HUES6 (cell line): ENCODE measurements at regions not wholly inside any gene's neighbourhood (a gene's known extent, or its start where the extent isn't known, plus 50 kb on each side); places are given as distances from the start of the nearest gene placed in this dataset.

Source experiments
- H3K27ac ChIP-seq: 2 replicates; pipeline ENCODE4 v1.7.0; 2013; ENCODE audit warnings: low read depth, mild to moderate bottlenecking, low read length, inconsistent platforms
- H3K27me3 ChIP-seq: 2 replicates; pipeline ENCODE4 v1.6.1; 2013; ENCODE audit warnings: low read length; ENCODE audit not compliant: control insufficient read depth, insufficient read depth
- H3K36me3 ChIP-seq: 2 replicates; pipeline ENCODE4 v1.6.1; 2013; ENCODE audit warnings: low read length; ENCODE audit not compliant: control insufficient read depth, insufficient read depth
- H3K4me1 ChIP-seq: 2 replicates; pipeline ENCODE4 v1.6.1; 2013; ENCODE audit warnings: low read length; ENCODE audit not compliant: control insufficient read depth, insufficient read depth
- H3K4me3 ChIP-seq: 2 replicates; pipeline ENCODE4 v1.5.1; 2013; ENCODE audit warnings: low read depth, low read length
- H3K9ac ChIP-seq: one replicate; pipeline ENCODE4 v1.6.1; 2013; ENCODE audit warnings: mild to moderate bottlenecking, low read length
- H3K9me3 ChIP-seq: 2 replicates; pipeline ENCODE4 v1.6.1; 2013; ENCODE audit warnings: low read depth, low read length; ENCODE audit not compliant: control insufficient read depth, insufficient read depth

DNA sequence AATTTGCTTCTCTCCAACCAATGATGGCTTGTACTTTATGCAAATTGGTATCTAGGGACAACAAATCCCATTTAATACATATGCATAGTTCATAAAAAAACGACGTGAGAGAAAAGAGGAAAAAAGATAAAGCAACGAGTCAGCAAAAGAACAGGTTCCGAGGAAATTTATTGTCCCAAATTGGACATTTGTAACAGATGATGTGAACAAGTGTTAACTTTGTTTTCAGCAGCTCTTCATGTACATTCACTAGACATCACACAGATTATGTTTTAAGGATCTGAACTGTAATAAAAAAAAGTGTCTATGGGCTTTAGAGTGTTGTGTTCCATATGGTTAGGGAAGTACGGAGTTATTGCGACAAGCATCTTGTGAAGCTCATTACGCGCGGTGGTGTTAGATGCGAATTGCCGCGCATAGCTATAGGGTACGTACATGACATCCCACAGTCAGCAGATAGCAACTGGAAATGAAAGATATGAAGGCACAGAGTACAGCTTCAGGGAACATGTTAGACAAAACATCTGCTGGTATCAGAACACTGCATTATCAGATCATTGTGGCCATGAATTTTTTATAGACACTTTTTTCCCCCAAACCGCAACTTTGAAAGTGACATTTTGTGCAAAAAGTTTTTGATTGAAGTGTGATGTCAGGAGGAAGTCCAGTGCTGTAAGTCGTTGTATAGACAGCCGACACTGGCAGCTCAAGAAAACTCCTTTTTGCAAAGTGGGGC is 1073.1 kb upstream of the FANCL start:
- Histone ChIP-seq H3K4me1 (no peaks in the 10 kb centered on the region), H3K9ac (no peak overlapping the region), H3K27me3 (no peaks in the 10 kb centered on the region), H3K4me3 (no peak overlapping the region), H3K36me3 (no peaks in the 10 kb centered on the region), H3K9me3 (no peaks in the 10 kb centered on the region), H3K27ac (no peak overlapping the region)

DNA sequence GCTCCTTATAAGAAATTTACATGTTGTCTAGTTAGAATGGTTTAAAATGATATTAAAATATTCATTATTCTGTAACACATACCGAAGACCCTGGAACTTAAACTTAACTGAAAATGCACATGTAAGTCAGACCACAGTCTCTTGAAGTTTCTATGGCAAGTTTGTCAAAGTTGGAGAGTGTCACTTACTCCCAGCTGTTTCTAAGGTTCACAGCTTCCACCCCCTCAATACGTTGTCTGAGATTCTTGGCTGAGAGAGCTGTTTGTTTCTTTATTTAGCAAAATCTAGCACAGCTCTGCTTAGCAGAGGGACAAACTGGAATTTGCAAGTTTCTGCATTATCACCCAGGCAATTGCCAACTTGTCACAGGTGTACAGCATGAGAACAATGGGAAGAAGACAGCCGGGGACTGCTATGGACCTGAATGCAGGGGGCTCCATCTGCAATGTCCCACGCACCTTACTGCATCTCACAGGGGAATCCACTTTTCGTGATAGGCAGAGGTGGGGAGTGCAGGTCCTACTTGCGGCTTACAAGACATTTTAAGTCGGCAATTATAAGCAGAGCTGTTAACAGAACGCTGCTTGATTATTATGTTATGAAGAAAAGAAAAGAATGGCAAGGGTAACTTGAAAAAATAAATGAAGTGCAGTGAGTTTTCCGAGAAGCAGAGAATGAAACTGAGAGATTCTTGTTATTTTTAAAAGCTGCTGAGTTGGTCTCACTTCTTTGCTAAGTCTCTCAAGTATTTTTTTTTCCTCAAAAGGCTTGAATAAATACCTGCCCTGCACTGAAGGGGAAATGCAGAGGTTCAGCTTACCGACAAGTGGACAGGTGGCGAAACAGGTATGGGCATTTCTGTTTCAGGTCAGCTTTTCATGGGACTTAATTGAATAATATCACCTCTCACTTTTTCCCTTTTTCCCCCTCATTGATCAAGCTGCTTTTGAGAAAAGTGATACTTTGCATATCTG is 1072.1 kb upstream of the FANCL start:
- no peaks in the 10 kb centered on the region for H3K4me1 ChIP-seq
- H3K27ac ChIP-seq = no peak overlapping the region
- H3K36me3 ChIP-seq = no peaks in the 10 kb centered on the region
- H3K4me3 ChIP-seq = no peak overlapping the region
- H3K27me3 ChIP-seq = no peaks in the 10 kb centered on the region
- no peak overlapping the region for H3K9ac ChIP-seq
- no peaks in the 10 kb centered on the region for H3K9me3 ChIP-seq

DNA sequence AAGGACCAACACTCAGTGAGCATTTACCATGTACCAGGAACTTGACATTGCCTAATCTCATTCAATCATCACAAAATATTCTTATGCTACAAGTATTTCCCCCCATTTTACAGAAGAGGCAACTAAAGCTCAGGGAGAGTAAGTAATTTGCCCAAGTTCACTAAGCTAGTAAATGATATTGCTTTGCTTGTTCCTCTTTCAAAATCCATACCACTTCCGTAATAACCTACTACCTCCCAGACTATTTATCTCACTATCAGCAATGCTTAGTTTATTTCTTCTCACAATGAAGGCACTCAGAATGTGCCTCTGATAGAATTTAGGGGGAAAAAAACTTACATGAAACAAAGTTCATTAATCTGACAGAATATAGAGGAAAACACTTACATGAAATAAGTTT is 1070.9 kb upstream of the FANCL start:
- Histone ChIP-seq H3K27me3 (no peaks in the 10 kb centered on the region), H3K36me3 (no peaks in the 10 kb centered on the region)

DNA sequence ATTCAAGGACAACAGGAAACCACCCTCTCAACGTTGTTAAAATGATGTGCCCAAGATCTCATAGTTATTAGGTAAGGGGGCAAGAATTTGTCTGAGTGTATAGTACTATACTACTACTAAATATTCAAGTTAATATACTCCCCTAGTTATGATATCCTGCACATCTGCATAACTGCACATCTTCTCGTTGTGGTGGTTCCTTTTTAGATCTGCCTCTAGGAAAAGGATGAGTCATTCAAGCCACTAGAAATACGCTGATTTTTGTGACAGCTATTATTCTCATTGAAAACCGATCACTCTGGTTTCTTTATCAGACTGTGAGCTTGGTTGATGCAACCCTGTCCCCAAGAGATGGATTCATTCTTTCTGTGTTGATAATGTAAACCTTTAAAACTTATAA is 1067.0 kb upstream of the FANCL start:
- no peaks in the 10 kb centered on the region for H3K27me3 ChIP-seq

More for the DNA sequence above, 1070.9 kb upstream of the FANCL start:
- H3K4me1 ChIP-seq = no peaks in the 10 kb centered on the region
- no peaks in the 10 kb centered on the region for H3K9me3 ChIP-seq
- H3K27ac ChIP-seq = no peak overlapping the region
- H3K4me3 ChIP-seq = no peak overlapping the region
- no peak overlapping the region for H3K9ac ChIP-seq

DNA sequence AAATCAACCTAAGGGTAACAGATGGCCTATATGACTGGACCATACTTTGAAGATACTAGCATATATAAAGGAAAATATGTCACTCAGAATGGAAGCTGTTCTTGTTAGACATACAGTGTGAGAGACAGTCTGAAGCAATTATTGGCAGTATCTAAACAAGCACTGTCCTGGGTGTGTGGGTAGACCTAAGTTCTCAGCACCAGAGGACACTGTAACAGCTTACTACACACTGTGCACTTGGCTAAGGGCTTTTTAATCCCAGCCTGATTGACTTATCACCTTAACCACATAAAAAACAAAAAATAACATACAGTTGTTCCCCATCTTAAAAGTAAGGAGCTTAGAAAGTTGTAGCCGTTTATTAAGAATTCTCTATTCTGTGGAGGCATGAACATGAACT is 1066.1 kb upstream of the FANCL start:
- H3K4me3 ChIP-seq = no peak overlapping the region

More for the DNA sequence above, 1067.0 kb upstream of the FANCL start:
- Histone ChIP-seq H3K4me1 (no peaks in the 10 kb centered on the region), H3K4me3 (no peak overlapping the region), H3K9ac (no peak overlapping the region), H3K27ac (no peak overlapping the region), H3K9me3 (no peaks in the 10 kb centered on the region), H3K36me3 (no peaks in the 10 kb centered on the region)

DNA sequence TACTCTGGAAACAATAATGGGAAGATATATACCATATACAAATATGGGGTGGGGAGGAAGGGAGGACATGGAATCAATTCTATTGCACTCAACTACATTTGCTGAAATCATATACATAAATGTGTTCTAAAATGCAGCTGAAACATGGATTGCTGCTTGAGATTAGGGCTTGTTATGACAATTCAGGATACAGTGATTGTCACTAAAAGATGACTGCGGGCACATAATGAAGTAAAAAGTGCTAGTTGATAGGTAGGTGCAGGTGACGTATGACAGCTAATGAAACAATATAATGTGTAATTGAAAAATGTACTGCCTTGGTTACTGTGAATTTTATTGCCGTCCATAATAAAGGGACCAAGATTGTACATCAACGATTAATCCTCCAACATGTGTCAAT is 1062.1 kb upstream of the FANCL start:
- Histone ChIP-seq H3K36me3 (no peaks in the 10 kb centered on the region), H3K9me3 (no peaks in the 10 kb centered on the region), H3K9ac (no peak overlapping the region), H3K4me1 (peaks cover 12% of the 10 kb centered on the region), H3K27me3 (no peaks in the 10 kb centered on the region), H3K4me3 (no peak overlapping the region), H3K27ac (no peak overlapping the region)

More for the DNA sequence above, 1066.1 kb upstream of the FANCL start:
- Histone ChIP-seq H3K36me3 (no peaks in the 10 kb centered on the region), H3K27ac (no peak overlapping the region), H3K9me3 (no peaks in the 10 kb centered on the region), H3K27me3 (no peaks in the 10 kb centered on the region), H3K4me1 (no peaks in the 10 kb centered on the region), H3K9ac (no peak overlapping the region)

DNA sequence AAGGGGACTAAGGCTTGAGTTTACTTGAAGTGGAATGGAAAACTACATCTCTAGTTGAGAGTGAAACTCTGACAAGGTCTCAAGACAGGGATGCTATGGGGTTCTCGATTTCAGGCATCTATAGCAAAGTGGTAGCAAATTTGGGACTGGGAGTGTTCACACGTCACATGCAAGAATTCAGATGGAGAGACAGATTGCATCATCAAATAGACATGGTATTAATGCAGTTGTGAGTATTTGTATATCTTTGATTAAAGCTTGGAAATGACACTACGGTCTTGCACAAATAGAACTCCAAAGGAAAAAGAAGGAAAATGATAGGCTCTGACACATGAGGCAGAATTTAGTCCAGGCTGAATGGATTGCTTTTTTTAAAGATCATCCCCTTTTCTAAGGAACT is 1061.6 kb upstream of the FANCL start:
- Histone ChIP-seq H3K27me3 (no peaks in the 10 kb centered on the region), H3K4me1 (peaks cover 12% of the 10 kb centered on the region), H3K9me3 (no peaks in the 10 kb centered on the region), H3K27ac (no peak overlapping the region), H3K4me3 (no peak overlapping the region), H3K9ac (no peak overlapping the region), H3K36me3 (no peaks in the 10 kb centered on the region)

DNA sequence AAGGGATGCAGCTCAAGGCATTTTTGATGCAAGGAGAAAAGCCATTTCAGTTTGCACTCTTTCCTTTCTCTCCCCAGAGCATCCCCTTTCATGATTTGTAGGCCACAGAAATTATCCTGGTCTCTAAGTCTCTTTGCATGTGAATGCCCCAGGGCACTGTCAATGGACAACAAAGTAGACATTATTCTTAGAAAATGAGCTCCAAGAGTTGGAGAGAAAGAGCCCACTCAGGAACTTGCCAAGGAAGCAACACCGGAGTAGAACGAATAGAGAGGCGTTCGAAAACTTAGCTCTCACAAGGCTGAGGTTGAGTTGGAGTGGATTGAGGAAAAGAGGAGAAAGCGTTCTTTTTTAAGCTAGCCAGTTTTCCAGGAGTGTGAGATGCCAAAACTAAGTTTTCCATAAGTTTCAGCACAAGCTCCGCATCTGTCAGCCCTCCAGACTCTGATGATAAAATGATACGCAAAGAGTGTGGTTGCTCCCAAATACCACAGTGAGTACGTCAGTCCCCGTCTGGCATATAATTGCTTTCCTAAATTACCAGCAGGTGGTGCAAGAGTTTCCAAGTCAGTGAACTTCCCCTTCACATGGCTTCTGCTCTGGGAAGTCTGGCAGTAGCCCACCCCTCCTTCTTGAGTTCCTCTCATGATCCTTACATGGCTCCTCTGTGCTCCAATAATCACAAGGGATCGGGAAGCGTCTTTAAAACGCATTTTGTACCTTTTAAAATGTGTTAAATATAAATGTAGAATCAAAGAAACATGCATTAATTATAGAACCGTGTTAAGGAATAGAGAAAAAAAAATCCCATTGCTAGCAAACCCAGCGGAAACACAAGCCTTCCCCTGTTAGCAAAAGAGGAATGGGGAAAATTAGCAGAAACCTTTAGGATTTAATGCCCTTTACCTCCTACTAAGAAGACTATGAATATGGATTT is 1060.6 kb upstream of the FANCL start:
- H3K27me3 ChIP-seq = no peaks in the 10 kb centered on the region
- peaks cover 12% of the 10 kb centered on the region for H3K4me1 ChIP-seq
- H3K9me3 ChIP-seq = no peaks in the 10 kb centered on the region
- H3K27ac ChIP-seq = no peak overlapping the region
- H3K9ac ChIP-seq = no peak overlapping the region
- H3K4me3 ChIP-seq = no peak overlapping the region
- H3K36me3 ChIP-seq = no peaks in the 10 kb centered on the region

DNA sequence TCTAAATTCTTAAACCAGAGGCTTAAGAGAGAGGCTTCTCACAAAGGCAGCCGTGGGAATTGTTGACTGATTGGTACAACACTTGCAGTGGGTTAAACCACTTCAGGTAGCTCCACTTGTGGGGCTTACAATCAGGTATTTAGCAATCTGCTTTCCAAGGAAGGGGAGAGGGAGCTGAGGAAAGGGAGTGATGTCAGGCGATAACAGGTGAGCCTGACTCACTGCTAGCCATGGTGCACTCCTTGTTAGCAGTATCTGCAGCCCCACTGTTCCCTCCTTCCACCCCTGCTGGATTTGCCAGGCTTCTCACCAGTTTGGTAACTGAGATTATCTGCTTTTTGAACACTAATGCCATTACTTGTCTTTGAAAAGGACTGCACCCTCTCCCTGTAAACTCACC is 1056.7 kb upstream of the FANCL start:
- Histone ChIP-seq H3K27me3 (no peaks in the 10 kb centered on the region), H3K4me3 (no peak overlapping the region), H3K27ac (no peak overlapping the region), H3K36me3 (no peaks in the 10 kb centered on the region), H3K9me3 (no peaks in the 10 kb centered on the region), H3K4me1 (peaks cover 12% of the 10 kb centered on the region), H3K9ac (no peak overlapping the region)

DNA sequence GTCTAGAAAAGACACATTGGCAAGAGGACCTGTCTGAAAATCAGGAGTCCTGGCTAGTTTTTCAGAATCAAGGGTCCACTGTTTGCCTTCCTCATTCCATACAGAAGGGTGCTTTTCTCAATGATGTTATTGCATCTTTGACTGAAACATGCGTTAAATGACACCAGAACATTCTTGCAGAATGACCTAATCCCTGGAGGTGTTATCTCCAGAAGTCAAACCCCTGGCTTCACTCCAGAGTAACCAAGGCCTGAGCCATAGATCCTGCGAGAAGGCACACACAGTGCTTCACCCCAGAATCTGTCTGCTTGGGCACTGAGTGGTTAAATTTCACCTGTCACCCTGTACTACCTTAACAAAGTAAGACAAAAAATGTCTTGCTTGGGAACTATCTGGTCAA is 1055.2 kb upstream of the FANCL start:
- Histone ChIP-seq H3K9me3 (no peaks in the 10 kb centered on the region), H3K9ac (no peak overlapping the region), H3K27ac (no peak overlapping the region), H3K27me3 (peaks cover 5% of the 10 kb centered on the region; the same call in 1 of the 2 replicates), H3K4me3 (no peak overlapping the region), H3K36me3 (no peaks in the 10 kb centered on the region), H3K4me1 (peaks cover 7% of the 10 kb centered on the region)
